ENCODE measurements at regions not wholly inside any gene's neighbourhood (a gene's known extent, or its start where the extent isn't known, plus 50 kb on each side); places are given as distances from the start of the nearest gene placed in this dataset.
"Not testable (repeated sequence)": the region's sequence is repeated elsewhere in the genome, so short reads cannot be mapped to it uniquely, and the experiment has no call there.

DNA sequence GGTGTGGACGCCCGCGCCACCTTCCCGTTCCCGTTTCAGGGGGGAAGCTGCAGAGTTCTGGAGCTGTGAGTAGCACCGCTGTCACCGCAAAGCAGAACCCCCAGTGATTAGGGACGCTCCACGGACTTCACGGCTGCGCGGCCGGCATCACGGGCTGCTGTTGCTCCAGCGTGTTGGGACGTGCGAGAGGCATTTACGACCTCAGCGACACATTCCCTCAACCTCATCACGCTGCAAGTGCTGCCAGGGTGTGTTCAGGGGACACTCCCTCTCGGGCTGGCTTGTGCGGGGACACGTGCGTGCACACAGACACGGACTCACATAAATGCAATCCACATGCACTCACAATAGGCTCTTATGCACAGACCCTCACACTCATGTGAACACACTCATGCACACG lies 187.9 kb downstream of the NPIPB11 start:
- TF ChIP-seq, protein P1, sequence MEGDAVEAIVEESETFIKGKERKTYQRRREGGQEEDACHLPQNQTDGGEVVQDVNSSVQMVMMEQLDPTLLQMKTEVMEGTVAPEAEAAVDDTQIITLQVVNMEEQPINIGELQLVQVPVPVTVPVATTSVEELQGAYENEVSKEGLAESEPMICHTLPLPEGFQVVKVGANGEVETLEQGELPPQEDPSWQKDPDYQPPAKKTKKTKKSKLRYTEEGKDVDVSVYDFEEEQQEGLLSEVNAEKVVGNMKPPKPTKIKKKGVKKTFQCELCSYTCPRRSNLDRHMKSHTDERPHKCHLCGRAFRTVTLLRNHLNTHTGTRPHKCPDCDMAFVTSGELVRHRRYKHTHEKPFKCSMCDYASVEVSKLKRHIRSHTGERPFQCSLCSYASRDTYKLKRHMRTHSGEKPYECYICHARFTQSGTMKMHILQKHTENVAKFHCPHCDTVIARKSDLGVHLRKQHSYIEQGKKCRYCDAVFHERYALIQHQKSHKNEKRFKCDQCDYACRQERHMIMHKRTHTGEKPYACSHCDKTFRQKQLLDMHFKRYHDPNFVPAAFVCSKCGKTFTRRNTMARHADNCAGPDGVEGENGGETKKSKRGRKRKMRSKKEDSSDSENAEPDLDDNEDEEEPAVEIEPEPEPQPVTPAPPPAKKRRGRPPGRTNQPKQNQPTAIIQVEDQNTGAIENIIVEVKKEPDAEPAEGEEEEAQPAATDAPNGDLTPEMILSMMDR (IDR thresholded peaks at IDR 0.05), result not testable (repeated sequence)
- TF ChIP-seq POLR2A (IDR thresholded peaks at IDR 0.05), result not testable (repeated sequence)

Measured in uterus (tissue), 2 donors.